Thyroid gland (tissue), 4 donors: ENCODE measurements at regions not wholly inside any gene's neighbourhood (a gene's known extent, or its start where the extent isn't known, plus 50 kb on each side); places are given as distances from the start of the nearest gene placed in this dataset.

Source experiments
- DNase-seq, 2 donors: peaks; one replicate each; pipeline ENCODE4 v3.0.0-alpha.2; 2019
- H3K27ac ChIP-seq, 3 donors: fragments of 200-600 bp; sonication (generic); 1 replicate in 2 of 3; 2 replicates in 1 of 3; pipeline ENCODE4 v1.5.1; 2016 to 2019; ENCODE audit warnings: mild to moderate bottlenecking in 1 of 3, moderate library complexity in 1 of 3
- H3K27me3 ChIP-seq: fragments of 200-600 bp; sonication (generic); one replicate; pipeline ENCODE4 v1.5.1; 2019
- H3K36me3 ChIP-seq, 2 donors: fragments of 200-600 bp; sonication (generic); one replicate each; pipeline ENCODE4 v1.5.1; 2016 to 2019
- H3K4me1 ChIP-seq, 2 donors: fragments of 200-600 bp; sonication (generic); one replicate each; pipeline ENCODE4 v1.5.1; 2017 to 2019
- H3K4me3 ChIP-seq, 3 donors: fragments of 200-600 bp; sonication (generic); replicated peaks in 1 of 3; 1 replicate in 2 of 3; 2 replicates in 1 of 3; pipeline ENCODE4 v1.5.1; 2016; ENCODE audit warnings: mild to moderate bottlenecking in 1 of 3
- H3K9me3 ChIP-seq: fragments of 200-600 bp; sonication (generic); one replicate; pipeline ENCODE4 v1.5.1; 2017
- POLR2A ChIP-seq, 2 donors: fragments of 450-650 bp; IDR thresholded peaks; one replicate each; pipeline ENCODE4 v1.6.1; 2017; ENCODE audit warnings: antibody characterized with exemption in 2 of 2, mild to moderate bottlenecking in 2 of 2, moderate library complexity in 1 of 2
- WGBS, 2 donors: methylation state at CpG; one replicate each; pipeline ENCODE4 v1.1.5; 2017; 5-methylcytosine and 5-hydroxymethylcytosine counted together
- intact Hi-C: fragments of 100-400 bp; cut with DNase I; formaldehyde crosslinking; loops from one replicate; pipeline ENCODE4 v1.15.1; 2023
- TF ChIP-seq, protein P1 (sequence below), 6 experiments: fragments of 200-600 bp in 3 of 6; fragments of 450-650 bp in 3 of 6; sonication (generic) in 3 of 6; IDR thresholded peaks; one replicate each; pipeline ENCODE4 v1.5.1; 2016 to 2019; ENCODE audit warnings: antibody characterized with exemption in 6 of 6, mild to moderate bottlenecking in 2 of 6, inconsistent platforms in 1 of 6, moderate library complexity in 1 of 6

DNA sequence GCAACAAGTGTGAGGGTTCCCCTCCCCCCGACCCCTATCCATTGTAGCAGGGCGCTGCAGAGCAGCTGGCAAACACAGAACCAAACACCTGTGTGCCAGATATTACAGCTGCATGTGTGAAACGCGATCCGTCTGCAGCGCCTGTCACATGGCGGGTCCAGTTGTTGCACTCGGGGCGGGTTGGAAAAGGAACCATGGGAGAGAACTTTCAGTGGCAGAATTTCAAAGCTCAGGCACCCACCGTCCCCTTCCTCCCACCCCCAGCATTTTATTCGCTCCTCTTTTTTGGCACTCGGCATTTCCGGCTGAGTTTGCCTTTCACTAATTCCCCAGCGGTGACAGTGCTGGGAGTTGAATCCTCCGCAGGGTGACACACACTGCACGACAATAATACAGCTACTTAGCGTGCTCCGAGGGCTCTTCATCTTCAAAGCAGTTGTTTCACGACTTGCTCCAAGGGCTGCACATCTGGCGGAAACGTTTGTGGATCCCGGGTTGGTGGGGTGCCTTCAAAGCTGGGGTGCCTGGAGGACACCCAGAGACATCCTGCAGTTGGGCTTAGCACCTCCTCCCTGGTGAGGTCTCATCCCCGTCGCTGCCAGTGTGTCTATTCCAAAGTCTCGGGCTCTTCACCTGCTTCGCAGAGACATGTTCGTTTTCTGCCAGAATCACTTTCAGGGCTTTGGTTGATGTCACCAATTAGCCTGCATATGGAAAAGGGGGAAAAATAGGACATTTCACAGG is 180.7 kb downstream of the ZBTB18 start:
- WGBS, 2 donors = 43 to 44% methylated on average over 26 to 27 of the region's 27 CpGs
- no peak overlapping the region for H3K4me3 ChIP-seq
- no peak for TF ChIP-seq POLR2A (IDR thresholded peaks at IDR 0.05)
- TF ChIP-seq, protein P1, sequence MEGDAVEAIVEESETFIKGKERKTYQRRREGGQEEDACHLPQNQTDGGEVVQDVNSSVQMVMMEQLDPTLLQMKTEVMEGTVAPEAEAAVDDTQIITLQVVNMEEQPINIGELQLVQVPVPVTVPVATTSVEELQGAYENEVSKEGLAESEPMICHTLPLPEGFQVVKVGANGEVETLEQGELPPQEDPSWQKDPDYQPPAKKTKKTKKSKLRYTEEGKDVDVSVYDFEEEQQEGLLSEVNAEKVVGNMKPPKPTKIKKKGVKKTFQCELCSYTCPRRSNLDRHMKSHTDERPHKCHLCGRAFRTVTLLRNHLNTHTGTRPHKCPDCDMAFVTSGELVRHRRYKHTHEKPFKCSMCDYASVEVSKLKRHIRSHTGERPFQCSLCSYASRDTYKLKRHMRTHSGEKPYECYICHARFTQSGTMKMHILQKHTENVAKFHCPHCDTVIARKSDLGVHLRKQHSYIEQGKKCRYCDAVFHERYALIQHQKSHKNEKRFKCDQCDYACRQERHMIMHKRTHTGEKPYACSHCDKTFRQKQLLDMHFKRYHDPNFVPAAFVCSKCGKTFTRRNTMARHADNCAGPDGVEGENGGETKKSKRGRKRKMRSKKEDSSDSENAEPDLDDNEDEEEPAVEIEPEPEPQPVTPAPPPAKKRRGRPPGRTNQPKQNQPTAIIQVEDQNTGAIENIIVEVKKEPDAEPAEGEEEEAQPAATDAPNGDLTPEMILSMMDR (IDR thresholded peaks at IDR 0.05) = no peak
- H3K36me3 ChIP-seq = no peaks in the 10 kb centered on the region
- no peaks in the 10 kb centered on the region for H3K27me3 ChIP-seq
- intact Hi-C loops = no loop called here
- no peak overlapping the region for H3K27ac ChIP-seq
- no peaks in the 10 kb centered on the region for H3K9me3 ChIP-seq
- DNase-seq = peak; percentile 7 to 9
- peaks cover 0 to 4% of the 10 kb centered on the region in 2 donors for H3K4me1 ChIP-seq

DNA sequence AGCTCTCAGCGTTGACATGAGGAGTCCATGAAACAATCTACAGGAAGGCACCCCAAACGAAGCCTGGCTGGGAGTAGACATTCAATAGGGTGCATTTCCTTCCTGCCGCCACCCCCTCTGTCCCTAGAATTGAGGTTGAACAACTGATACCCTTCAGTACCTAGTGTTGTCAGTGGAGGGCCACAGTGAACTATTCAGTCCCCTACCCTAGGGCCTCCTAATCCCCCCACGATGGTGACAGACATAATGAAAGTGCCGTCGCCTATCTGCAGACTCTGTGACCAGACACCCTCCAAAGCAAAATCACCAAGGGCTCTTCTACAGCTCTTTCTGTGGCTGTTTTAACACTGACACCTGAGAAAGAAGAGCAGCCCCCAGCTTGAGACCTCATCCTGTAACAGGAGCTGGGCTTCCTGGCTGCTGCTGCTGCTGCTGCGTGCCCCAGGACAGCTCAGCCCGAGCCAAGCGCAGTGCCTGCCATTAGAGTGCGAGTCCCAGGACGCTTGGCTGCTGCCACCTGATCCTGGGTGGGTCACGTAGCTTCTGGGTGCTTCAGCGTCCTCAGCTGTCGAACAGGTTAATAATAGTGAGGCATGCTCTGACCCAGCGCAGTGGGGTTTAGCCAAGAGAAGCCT is 183.0 kb downstream of the ZBTB18 start:
- no peak for TF ChIP-seq POLR2A (IDR thresholded peaks at IDR 0.05)
- TF ChIP-seq, protein P1 (IDR thresholded peaks at IDR 0.05) = no peak
- intact Hi-C loops = no loop called here
- Histone ChIP-seq H3K27me3 (no peaks in the 10 kb centered on the region), H3K36me3 (no peaks in the 10 kb centered on the region), H3K27ac (no peak overlapping the region), H3K4me1 (peaks cover 0 to 4% of the 10 kb centered on the region in 2 donors), H3K9me3 (no peaks in the 10 kb centered on the region), H3K4me3 (no peak overlapping the region)
- WGBS, 2 donors = 60 to 73% methylated on average over 11 to 15 of the region's 15 CpGs
- DNase-seq = no peak

DNA sequence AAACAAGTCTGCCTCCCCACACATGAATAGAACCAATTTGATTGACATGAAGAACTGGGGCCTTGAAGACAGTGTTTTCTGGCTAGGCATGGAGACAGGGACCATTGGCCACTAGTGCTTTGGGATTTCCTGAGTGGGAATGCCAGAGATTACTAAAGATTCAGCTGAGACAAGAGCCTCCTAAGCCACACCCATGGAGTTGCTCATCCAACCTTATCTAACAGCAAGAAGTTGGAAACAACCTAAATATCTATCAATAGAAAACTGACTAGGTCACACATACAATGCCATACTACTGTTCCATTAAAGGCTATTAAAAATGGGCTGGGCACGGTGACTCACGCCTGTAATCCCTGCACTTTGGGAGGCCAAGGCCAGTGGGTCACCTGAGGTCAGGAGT is 184.1 kb downstream of the ZBTB18 start:
- Histone ChIP-seq H3K4me3 (no peak overlapping the region), H3K9me3 (no peaks in the 10 kb centered on the region), H3K36me3 (no peaks in the 10 kb centered on the region), H3K27ac (no peak overlapping the region), H3K27me3 (no peaks in the 10 kb centered on the region), H3K4me1 (peaks cover 0 to 4% of the 10 kb centered on the region in 2 donors)
- DNase-seq = no peak
- intact Hi-C loops = no loop called here
- TF ChIP-seq POLR2A (IDR thresholded peaks at IDR 0.05) = no peak
- TF ChIP-seq, protein P1 (IDR thresholded peaks at IDR 0.05) = no peak
- whole genome bisulfite sequencing, 2 donors = 95 to 98% methylated on average over 2 of the region's 2 CpGs

DNA sequence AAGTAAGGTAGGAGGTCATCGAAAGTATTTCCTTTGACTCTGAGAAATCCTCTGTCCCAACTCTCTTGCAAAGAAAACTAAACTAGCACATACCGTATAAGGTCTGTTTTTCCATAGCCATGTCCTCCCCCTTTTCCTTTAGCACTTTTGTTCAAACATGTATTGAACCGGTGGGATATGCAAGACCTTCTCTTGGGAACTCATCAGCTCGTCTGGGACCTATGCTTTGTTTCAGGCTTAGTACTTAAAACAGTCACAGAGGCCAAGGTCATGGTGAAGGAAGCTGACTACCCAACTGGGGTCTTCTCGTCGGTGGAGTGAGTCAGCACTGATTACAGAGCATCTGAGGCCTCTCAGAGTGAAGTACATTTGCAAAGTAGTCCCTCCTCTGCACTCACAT is 185.0 kb downstream of the ZBTB18 start:
- intact Hi-C loops = no loop called here
- no peak for TF ChIP-seq POLR2A (IDR thresholded peaks at IDR 0.05)
- TF ChIP-seq, protein P1 (IDR thresholded peaks at IDR 0.05) = no peak
- DNase-seq = no peak
- Histone ChIP-seq H3K36me3 (no peaks in the 10 kb centered on the region), H3K27ac (no peak overlapping the region), H3K27me3 (no peaks in the 10 kb centered on the region), H3K9me3 (no peaks in the 10 kb centered on the region), H3K4me3 (no peak overlapping the region), H3K4me1 (peaks cover 0 to 4% of the 10 kb centered on the region in 2 donors)
- 70 to 78% methylated on average over 6 of the region's 6 CpGs for WGBS, 2 donors

DNA sequence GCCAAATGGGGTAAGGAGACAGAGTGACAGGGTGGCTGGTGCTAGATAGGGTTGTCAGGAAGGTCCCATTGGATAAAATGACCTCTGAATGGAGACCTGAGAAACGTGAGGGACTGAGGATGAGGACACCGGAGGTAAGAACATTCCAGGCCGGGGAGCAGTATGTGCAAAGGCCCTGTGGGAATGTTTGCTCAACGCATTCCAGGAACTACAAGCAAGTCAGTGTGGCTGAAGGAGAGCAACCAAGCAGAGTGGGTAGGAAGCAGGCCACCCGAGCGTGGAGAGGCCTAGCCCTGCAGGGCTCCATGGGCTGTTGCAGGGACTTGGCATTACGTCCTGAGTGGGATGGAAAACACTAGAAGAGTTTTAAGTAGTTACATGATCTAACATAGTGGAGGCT is 185.6 kb downstream of the ZBTB18 start:
- no peak for TF ChIP-seq POLR2A (IDR thresholded peaks at IDR 0.05)
- TF ChIP-seq, protein P1 (IDR thresholded peaks at IDR 0.05) = no peak
- Histone ChIP-seq H3K36me3 (no peaks in the 10 kb centered on the region), H3K4me3 (no peak overlapping the region), H3K27me3 (no peaks in the 10 kb centered on the region), H3K9me3 (no peaks in the 10 kb centered on the region), H3K27ac (no peak overlapping the region), H3K4me1 (no peaks in the 10 kb centered on the region)
- 73 to 77% methylated on average over 7 of the region's 7 CpGs for WGBS, 2 donors
- intact Hi-C loops = no loop called here
- no peak for DNase-seq
